Spleen (tissue), 11 donors: ENCODE measurements at regions not wholly inside any gene's neighbourhood (a gene's known extent, or its start where the extent isn't known, plus 50 kb on each side); places are given as distances from the start of the nearest gene placed in this dataset.

Experiments
- DNase-seq: peaks from one replicate; pipeline ENCODE4 v3.0.0-alpha.2; 2020
- H3K27ac ChIP-seq, 8 donors: fragments of 200-600 bp; sonication (generic) in 7 of 8; 1 replicate in 4 of 8; 2 replicates in 4 of 8; pipeline versions ENCODE4 v1.5.0 to v1.8.0; 2016 to 2021; ENCODE audit warnings: inconsistent platforms in 4 of 8, mild to moderate bottlenecking in 4 of 8, moderate library complexity in 1 of 8
- H3K27me3 ChIP-seq, 7 donors: fragments of 200-600 bp; sonication (generic) in 6 of 7; replicated peaks in 1 of 7; 1 replicate in 4 of 7; 2 replicates in 3 of 7; pipeline versions ENCODE4 v1.5.0 to v1.8.0; 2016 to 2021; ENCODE audit warnings: inconsistent platforms in 3 of 7, mild to moderate bottlenecking in 1 of 7
- H3K36me3 ChIP-seq, 6 donors: fragments of 200-600 bp; sonication (generic) in 5 of 6; 1 replicate in 4 of 6; 2 replicates in 2 of 6; pipeline versions ENCODE4 v1.5.0 to v1.8.0; 2016 to 2021; ENCODE audit warnings: inconsistent platforms in 2 of 6
- H3K4me1 ChIP-seq, 6 donors: fragments of 200-600 bp; sonication (generic) in 5 of 6; 1 replicate in 3 of 6; 2 replicates in 3 of 6; pipeline versions ENCODE4 v1.5.0 to v1.8.0; 2016 to 2021; ENCODE audit warnings: inconsistent platforms in 3 of 6
- H3K4me3 ChIP-seq, 8 donors: fragments of 200-600 bp; sonication (generic) in 7 of 8; 1 replicate in 4 of 8; 2 replicates in 4 of 8; pipeline versions ENCODE4 v1.5.0 to v1.8.0; 2016 to 2021; ENCODE audit warnings: inconsistent platforms in 4 of 8, mild to moderate bottlenecking in 4 of 8, moderate library complexity in 2 of 8
- H3K9me3 ChIP-seq, 8 donors: fragments of 200-600 bp; sonication (generic) in 7 of 8; 1 replicate in 4 of 8; 2 replicates in 4 of 8; pipeline versions ENCODE4 v1.5.0 to v1.8.0; 2016 to 2021; ENCODE audit warnings: inconsistent platforms in 4 of 8
- CTCF ChIP-seq, 11 experiments: fragments of 200-600 bp in 7 of 11; fragments of 450-650 bp in 4 of 11; sonication (generic) in 4 of 11; IDR thresholded peaks in 8 of 11; conservative IDR thresholded peaks in 3 of 11; 1 replicate in 7 of 11; 2 replicates in 4 of 11; pipeline versions ENCODE4 v1.4.0 to v1.8.0; 2016 to 2021; ENCODE audit warnings: antibody characterized with exemption in 11 of 11, inconsistent platforms in 4 of 11, mild to moderate bottlenecking in 1 of 11
- POLR2A ChIP-seq, 3 donors: fragments of 450-650 bp; IDR thresholded peaks; one replicate each; pipeline ENCODE4 v1.5.1; 2017; ENCODE audit warnings: antibody characterized with exemption in 3 of 3, mild to moderate bottlenecking in 1 of 3
- POLR2AphosphoS5 ChIP-seq, 3 donors: sonication (generic); formaldehyde crosslinking; IDR thresholded peaks; one replicate each; pipeline ENCODE4 v1.5.1; 2017; ENCODE audit warnings: antibody characterized with exemption in 3 of 3
- WGBS, 5 donors: extraction: QIAGEN DNeasy Blood & Tissue Kit in 3 of 5; methylation state at CpG; one replicate each; pipeline versions ENCODE4 v1.1.5 to v1.1.7; 2013 to 2018; 5-methylcytosine and 5-hydroxymethylcytosine counted together
- intact Hi-C: fragments of 100-400 bp; cut with DNase I; formaldehyde crosslinking; loops from one replicate; pipeline ENCODE4 v1.15.0; 2023; ENCODE audit warnings: low total_unique reads
- donor health status: healthy with polysubstance abuse.
- donor health status: DM: no; HTN: no; CAD: no; lungs with moderate emphysema.
- donor health status: DM: no; HTN: no; CAD: no.
- donor health status: Bipolar disorder and iron deficiency.
- donor health status: healthy.
- donor health status: DM: no; HTN: no; CAD: no.
- donor health status: DM: yes; HTN: yes; CAD: no.

- no peak overlapping the region for H3K27ac ChIP-seq
- no peak for DNase-seq
- peaks cover 0 to 60% (median 0%) of the 10 kb centered on the region in 7 donors for H3K27me3 ChIP-seq
- intact Hi-C loops: no loop called here
- H3K4me3 ChIP-seq: no peak overlapping the region
- TF ChIP-seq POLR2AphosphoS5 (IDR thresholded peaks at IDR 0.05) (no peak), CTCF (IDR thresholded peaks at IDR 0.05 in 8 of 11, conservative IDR thresholded peaks at IDR 0.05 in 3 of 11) (no peak), POLR2A (IDR thresholded peaks at IDR 0.05) (no peak)
- no peaks in the 10 kb centered on the region for H3K36me3 ChIP-seq
- 74 to 85% (median 80%) methylated on average over 8 to 9 of the region's 9 CpGs for WGBS, 5 donors
- H3K9me3 ChIP-seq: no peaks in the 10 kb centered on the region
- no peaks in the 10 kb centered on the region for H3K4me1 ChIP-seq
Measured at GRCh38 chr11:134794192-134794591, 382.1 kb upstream of the B3GAT1 start.

DNA sequence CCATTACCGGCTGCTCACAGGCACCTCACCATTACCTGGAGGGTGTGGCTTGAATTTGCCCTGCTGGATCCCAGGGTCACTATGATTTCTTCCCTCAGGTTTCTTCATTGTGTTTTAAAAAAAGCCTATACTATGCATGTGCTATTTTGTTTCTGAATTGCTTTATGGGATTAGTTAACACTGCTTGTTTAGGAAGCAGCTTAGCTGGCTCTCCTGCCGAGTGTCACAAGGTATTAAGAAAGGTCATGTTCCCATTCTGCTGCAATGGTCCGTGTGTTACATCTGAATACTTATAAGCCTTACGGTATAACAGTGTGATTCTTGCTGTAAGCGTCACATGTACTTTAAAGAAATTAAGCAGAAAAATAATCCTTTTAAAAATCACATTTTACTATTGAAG, 380.6 kb upstream of the B3GAT1 start:
- no peak overlapping the region for H3K4me3 ChIP-seq
- no peaks in the 10 kb centered on the region for H3K36me3 ChIP-seq
- 74 to 89% (median 86%) methylated on average over 5 of the region's 5 CpGs for WGBS, 5 donors
- DNase-seq: no peak
- H3K9me3 ChIP-seq: no peaks in the 10 kb centered on the region
- no peak overlapping the region for H3K27ac ChIP-seq
- intact Hi-C loops: no loop called here
- no peaks in the 10 kb centered on the region for H3K4me1 ChIP-seq
- no peak for TF ChIP-seq POLR2A (IDR thresholded peaks at IDR 0.05)
- TF ChIP-seq POLR2AphosphoS5 (IDR thresholded peaks at IDR 0.05): no peak
- TF ChIP-seq CTCF (IDR thresholded peaks at IDR 0.05 in 8 of 11, conservative IDR thresholded peaks at IDR 0.05 in 3 of 11): no peak
- peaks cover 0 to 48% (median 0%) of the 10 kb centered on the region in 7 donors for H3K27me3 ChIP-seq

- H3K36me3 ChIP-seq: no peaks in the 10 kb centered on the region
- 66 to 81% (median 75%) methylated on average over 7 of the region's 7 CpGs for WGBS, 5 donors
- TF ChIP-seq CTCF (IDR thresholded peaks at IDR 0.05 in 8 of 11, conservative IDR thresholded peaks at IDR 0.05 in 3 of 11) (no peak), POLR2AphosphoS5 (IDR thresholded peaks at IDR 0.05) (no peak), POLR2A (IDR thresholded peaks at IDR 0.05) (no peak)
- H3K4me3 ChIP-seq: no peak overlapping the region
- no peaks in the 10 kb centered on the region for H3K9me3 ChIP-seq
- no peak overlapping the region for H3K27ac ChIP-seq
- peaks cover 0 to 42% (median 0%) of the 10 kb centered on the region in 7 donors for H3K27me3 ChIP-seq
- H3K4me1 ChIP-seq: no peaks in the 10 kb centered on the region
- no peak for DNase-seq
- intact Hi-C loops: no loop called here
Measured at GRCh38 chr11:134792044-134792443, 380.0 kb upstream of the B3GAT1 start.

DNA sequence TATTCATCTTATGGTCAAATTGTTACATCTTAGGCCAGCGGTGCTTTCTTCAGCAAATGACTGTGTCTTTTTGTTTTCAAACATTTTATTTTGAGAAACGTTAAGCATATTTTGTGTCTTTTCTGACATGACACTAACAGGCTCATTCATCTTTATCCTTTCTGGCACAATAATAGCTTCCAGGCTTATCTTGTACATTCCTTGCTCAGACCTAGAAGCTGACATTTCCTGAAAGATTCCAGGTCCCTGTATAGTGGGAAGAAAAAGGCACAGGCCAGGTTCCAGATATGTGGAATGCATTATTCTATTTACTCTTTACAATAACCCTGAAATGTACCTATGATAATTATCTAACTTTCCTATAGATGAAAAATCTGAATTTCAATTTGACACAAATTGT, 379.1 kb upstream of the B3GAT1 start:
- Histone ChIP-seq H3K4me3 (no peak overlapping the region), H3K4me1 (no peaks in the 10 kb centered on the region), H3K36me3 (no peaks in the 10 kb centered on the region), H3K9me3 (no peaks in the 10 kb centered on the region), H3K27me3 (peaks cover 0 to 41% (median 0%) of the 10 kb centered on the region in 7 donors), H3K27ac (no peak overlapping the region)
- no peak for TF ChIP-seq POLR2AphosphoS5 (IDR thresholded peaks at IDR 0.05)
- no peak for TF ChIP-seq POLR2A (IDR thresholded peaks at IDR 0.05)
- no peak for TF ChIP-seq CTCF (IDR thresholded peaks at IDR 0.05 in 8 of 11, conservative IDR thresholded peaks at IDR 0.05 in 3 of 11)
- DNase-seq: no peak
- intact Hi-C loops: no loop called here
- 37 to 46% (median 42%) methylated on average over 2 of the region's 2 CpGs for WGBS, 5 donors
